HUES48 (cell line): ENCODE measurements at regions not wholly inside any gene's neighbourhood (a gene's known extent, or its start where the extent isn't known, plus 50 kb on each side); places are given as distances from the start of the nearest gene placed in this dataset.
"Not testable (repeated sequence)": the region's sequence is repeated elsewhere in the genome, so short reads cannot be mapped to it uniquely, and the experiment has no call there.

Experiments
- H3K27ac ChIP-seq: one replicate; pipeline ENCODE4 v1.7.0; 2013; ENCODE audit warnings: low read depth, low read length, inconsistent platforms
- H3K27me3 ChIP-seq: 2 replicates; pipeline ENCODE4 v1.6.1; 2013; ENCODE audit warnings: mild to moderate bottlenecking, low read length; ENCODE audit not compliant: control insufficient read depth, insufficient read depth
- H3K36me3 ChIP-seq: 2 replicates; pipeline ENCODE4 v1.6.1; 2013; ENCODE audit warnings: low read length; ENCODE audit not compliant: control insufficient read depth, insufficient read depth
- H3K4me1 ChIP-seq: 2 replicates; pipeline ENCODE4 v1.6.1; 2013; ENCODE audit warnings: mild to moderate bottlenecking, low read length; ENCODE audit not compliant: control insufficient read depth, insufficient read depth
- H3K4me3 ChIP-seq: 2 replicates; pipeline ENCODE4 v1.5.1; 2013; ENCODE audit warnings: mild to moderate bottlenecking, low read depth, low read length
- H3K9ac ChIP-seq: 2 replicates; pipeline ENCODE4 v1.6.1; 2013; ENCODE audit warnings: mild to moderate bottlenecking, low read depth, low read length, moderate library complexity
- H3K9me3 ChIP-seq: 2 replicates; pipeline ENCODE4 v1.6.1; 2013; ENCODE audit warnings: low read length; ENCODE audit not compliant: control insufficient read depth, insufficient read depth

DNA sequence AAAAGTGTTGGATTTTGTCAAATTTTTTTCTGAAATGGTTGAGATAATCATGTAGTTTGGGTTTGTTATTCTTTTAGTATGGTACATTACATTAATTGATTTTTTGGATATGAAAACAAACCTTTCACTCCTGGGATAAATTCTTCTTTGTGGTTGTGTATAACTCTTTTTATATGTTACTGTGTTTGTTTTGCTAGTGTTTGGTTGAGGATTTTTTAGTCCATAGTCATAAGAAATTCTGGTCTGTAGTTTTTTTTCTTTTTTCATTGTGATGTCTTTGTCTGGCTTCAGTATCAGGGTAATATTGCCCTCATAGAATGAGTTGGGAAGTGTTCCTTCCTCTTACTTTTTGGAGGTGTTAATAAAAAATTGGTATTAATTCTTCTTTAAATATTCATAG lies 122.2 kb upstream of the ATXN1 start:
- H3K27me3 ChIP-seq, result no peaks in the 10 kb centered on the region
- H3K27ac ChIP-seq, result no peak overlapping the region
- H3K9ac ChIP-seq, result no peak overlapping the region
- H3K4me1 ChIP-seq, result peaks cover 14% of the 10 kb centered on the region
- no peak overlapping the region for H3K4me3 ChIP-seq
- peaks cover 6% of the 10 kb centered on the region; the same call in 1 of the 2 replicates for H3K9me3 ChIP-seq
- no peaks in the 10 kb centered on the region for H3K36me3 ChIP-seq

DNA sequence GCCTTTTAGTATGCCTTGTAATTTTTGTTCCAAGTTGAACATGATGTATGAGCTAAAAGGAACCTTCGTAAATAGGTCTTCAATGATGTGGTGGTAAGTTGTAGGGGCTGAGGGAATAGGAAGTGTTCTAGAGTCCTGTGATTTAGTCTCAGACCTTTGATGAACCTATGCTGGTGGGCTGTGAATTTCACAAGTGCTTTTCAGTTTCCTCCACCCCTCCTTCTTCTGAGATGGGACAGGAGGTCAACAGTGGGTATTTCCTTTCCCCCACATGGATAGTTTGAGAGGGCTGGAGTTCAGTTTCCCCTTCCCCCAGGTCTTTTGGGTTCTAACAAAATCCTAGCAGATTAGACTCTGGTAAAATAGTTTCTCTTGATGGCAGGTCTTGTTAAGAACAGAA lies 121.0 kb upstream of the ATXN1 start:
- Histone ChIP-seq H3K27me3 (no peaks in the 10 kb centered on the region), H3K4me3 (no peak overlapping the region), H3K27ac (no peak overlapping the region), H3K4me1 (peaks cover 14% of the 10 kb centered on the region), H3K9ac (no peak overlapping the region), H3K9me3 (peaks cover 10% of the 10 kb centered on the region; the same call in 1 of the 2 replicates), H3K36me3 (no peaks in the 10 kb centered on the region)

GRCh38 chr6:16876852-16877251 lies 115.6 kb upstream of the ATXN1 start:
- not testable (repeated sequence) for H3K4me1 ChIP-seq, H3K27ac ChIP-seq, H3K36me3 ChIP-seq, H3K9ac ChIP-seq, H3K9me3 ChIP-seq, H3K4me3 ChIP-seq, H3K27me3 ChIP-seq

- H3K9me3 ChIP-seq, result peaks cover 10% of the 10 kb centered on the region; the same call in 1 of the 2 replicates
- no peak overlapping the region for H3K4me3 ChIP-seq
- no peaks in the 10 kb centered on the region for H3K4me1 ChIP-seq
- no peak overlapping the region for H3K9ac ChIP-seq
- no peaks in the 10 kb centered on the region for H3K36me3 ChIP-seq
- no peak overlapping the region for H3K27ac ChIP-seq
- H3K27me3 ChIP-seq, result no peaks in the 10 kb centered on the region
Observed at GRCh38 chr6:16876201-16876600, 114.9 kb upstream of the ATXN1 start.

GRCh38 chr6:16873698-16874097 lies 112.4 kb upstream of the ATXN1 start:
- no peak overlapping the region for H3K27ac ChIP-seq

DNA sequence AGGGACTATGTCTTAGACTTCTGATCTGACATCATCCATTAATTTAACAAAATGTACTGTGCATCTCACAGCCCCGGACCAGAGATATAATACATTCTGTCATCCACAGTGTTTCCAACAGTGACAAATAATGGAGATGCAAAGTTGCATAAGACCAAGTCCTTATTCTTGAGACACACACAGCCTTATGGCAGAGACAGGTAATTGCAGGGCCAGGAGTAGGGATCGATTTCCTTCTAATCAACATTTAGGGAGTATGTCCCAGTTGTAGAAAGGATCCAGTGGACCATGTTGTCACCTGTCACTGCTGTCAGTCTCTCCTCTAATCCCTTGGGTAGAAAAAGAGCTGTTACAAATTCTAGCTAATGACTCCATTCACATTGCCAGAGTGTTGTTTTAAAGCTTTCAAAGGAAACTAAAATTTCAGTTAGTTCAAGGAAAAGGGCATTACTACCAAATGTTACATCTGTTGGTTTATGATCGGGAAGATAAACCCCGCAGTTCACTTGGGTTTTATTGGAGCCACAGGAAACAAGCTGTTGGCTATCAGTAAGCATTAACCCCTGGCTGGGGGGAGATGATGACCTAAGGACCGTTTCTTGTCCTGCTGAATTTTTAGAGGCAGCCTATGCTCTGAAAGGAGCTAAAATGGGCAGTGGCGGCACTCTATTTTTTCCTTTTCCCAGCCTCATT lies 111.4 kb upstream of the ATXN1 start:
- Histone ChIP-seq H3K4me3 (no peak overlapping the region), H3K27me3 (no peaks in the 10 kb centered on the region), H3K9me3 (no peaks in the 10 kb centered on the region; the same call in 1 of the 2 replicates), H3K4me1 (no peaks in the 10 kb centered on the region), H3K27ac (no peak overlapping the region), H3K9ac (no peak overlapping the region), H3K36me3 (no peaks in the 10 kb centered on the region)

More at GRCh38 chr6:16873698-16874097, 112.4 kb upstream of the ATXN1 start:
- no peak overlapping the region for H3K9ac ChIP-seq
- no peaks in the 10 kb centered on the region for H3K4me1 ChIP-seq
- H3K4me3 ChIP-seq, result no peak overlapping the region
- H3K9me3 ChIP-seq, result peaks cover 7% of the 10 kb centered on the region; the same call in 1 of the 2 replicates
- no peaks in the 10 kb centered on the region for H3K36me3 ChIP-seq
- H3K27me3 ChIP-seq, result no peaks in the 10 kb centered on the region

- H3K9me3 ChIP-seq, result no peaks in the 10 kb centered on the region
- H3K4me1 ChIP-seq, result no peaks in the 10 kb centered on the region
- H3K9ac ChIP-seq, result no peak overlapping the region
- no peak overlapping the region for H3K4me3 ChIP-seq
- no peaks in the 10 kb centered on the region for H3K27me3 ChIP-seq
- H3K27ac ChIP-seq, result no peak overlapping the region
- H3K36me3 ChIP-seq, result no peaks in the 10 kb centered on the region
Observed at GRCh38 chr6:16871047-16871446, 109.8 kb upstream of the ATXN1 start.

DNA sequence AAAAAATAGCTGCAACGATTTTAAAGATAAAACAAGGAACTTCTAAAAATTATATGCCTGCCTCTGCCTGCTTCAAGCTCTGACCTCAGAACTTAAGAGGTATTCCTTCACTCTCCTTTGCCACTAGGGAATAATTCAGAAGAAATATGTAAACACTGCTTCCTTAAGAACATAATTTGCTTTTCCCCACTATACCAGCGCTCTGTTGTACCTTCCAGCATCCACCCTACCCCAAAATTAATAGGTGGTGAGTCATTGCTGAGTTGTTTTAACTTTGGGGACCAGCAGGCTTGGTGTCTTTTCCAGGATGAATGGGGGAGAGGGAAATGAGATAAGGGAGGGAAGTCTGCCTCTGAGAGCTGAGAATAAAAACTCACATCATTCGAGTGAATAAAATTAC lies 107.7 kb upstream of the ATXN1 start:
- H3K9ac ChIP-seq, result no peak overlapping the region
- H3K27ac ChIP-seq, result no peak overlapping the region
- H3K36me3 ChIP-seq, result no peaks in the 10 kb centered on the region
- no peaks in the 10 kb centered on the region for H3K27me3 ChIP-seq
- no peaks in the 10 kb centered on the region for H3K9me3 ChIP-seq
- H3K4me3 ChIP-seq, result no peak overlapping the region
- no peaks in the 10 kb centered on the region for H3K4me1 ChIP-seq

GRCh38 chr6:16857969-16858592 lies 96.8 kb upstream of the ATXN1 start:
- Histone ChIP-seq H3K9ac (no peak overlapping the region), H3K27me3 (no peaks in the 10 kb centered on the region), H3K9me3 (no peaks in the 10 kb centered on the region), H3K27ac (no peak overlapping the region), H3K4me1 (no peaks in the 10 kb centered on the region), H3K36me3 (no peaks in the 10 kb centered on the region), H3K4me3 (no peak overlapping the region)

GRCh38 chr6:16855460-16855859 lies 94.2 kb upstream of the ATXN1 start:
- H3K36me3 ChIP-seq, result no peaks in the 10 kb centered on the region
- no peak overlapping the region for H3K4me3 ChIP-seq
- H3K27me3 ChIP-seq, result no peaks in the 10 kb centered on the region
- no peak overlapping the region for H3K9ac ChIP-seq
- no peaks in the 10 kb centered on the region; the same call in 1 of the 2 replicates for H3K4me1 ChIP-seq
- H3K9me3 ChIP-seq, result no peaks in the 10 kb centered on the region
- no peak overlapping the region for H3K27ac ChIP-seq

- peaks cover 3% of the 10 kb centered on the region for H3K4me1 ChIP-seq
- no peaks in the 10 kb centered on the region for H3K36me3 ChIP-seq
- no peak overlapping the region for H3K27ac ChIP-seq
- H3K9ac ChIP-seq, result no peak overlapping the region
- no peak overlapping the region for H3K4me3 ChIP-seq
- H3K27me3 ChIP-seq, result no peaks in the 10 kb centered on the region
- H3K9me3 ChIP-seq, result no peaks in the 10 kb centered on the region
Observed at GRCh38 chr6:16854986-16855385, 93.7 kb upstream of the ATXN1 start.
